SK-N-SH (cell line): ENCODE measurements at regions not wholly inside any gene's neighbourhood (a gene's known extent, or its start where the extent isn't known, plus 50 kb on each side); places are given as distances from the start of the nearest gene placed in this dataset.

ENCODE experiments used
- CTCF ChIA-PET: fragments of 300-600, 350-600 bp; formaldehyde crosslinking; extraction: SDS; loops from one replicate; lab custom pipeline; 2021; lab: Yijun Ruan, JAX
- POLR2A ChIA-PET: fragments of 350-600 bp; sonication (Branson Sonifier 250); formaldehyde crosslinking; extraction: SDS; loops from one replicate; lab custom pipeline; 2020; ENCODE audit warnings: antibody characterized with exemption, inconsistent platforms; lab: Yijun Ruan, JAX
- DNase-seq: peaks from one replicate; pipeline ENCODE4 v3.0.0; 2012
- H2AFZ ChIP-seq: fragments of 200-600 bp; sonication (generic); 2 replicates; pipeline ENCODE4 v1.8.1; 2016; ENCODE audit warnings: antibody characterized with exemption, mild to moderate bottlenecking, low read depth
- H3F3A ChIP-seq: fragments of 200-600 bp; sonication (generic); replicated peaks from 2 replicates; pipeline ENCODE3; 2016; ENCODE audit warnings: antibody characterized with exemption, mild to moderate bottlenecking; ENCODE audit not compliant: insufficient read depth
- H3K27ac ChIP-seq, 2 experiments: fragments of 200-500 bp in 1 of 2; fragments of 200-600 bp in 1 of 2; sonication (Bioruptor generic) in 1 of 2; sonication (generic), shearing (Covaris generic) in 1 of 2; 2 replicates each; pipeline versions ENCODE4 v1.5.1 to v1.6.1; 2014 to 2016; ENCODE audit warnings: low read depth in 2 of 2, inconsistent platforms in 1 of 2, low read length in 1 of 2, mild to moderate bottlenecking in 1 of 2, mixed read lengths in 1 of 2
- H3K27me3 ChIP-seq: fragments of 200-600 bp; sonication (generic), shearing (Covaris generic); 2 replicates; pipeline ENCODE4 v1.6.1; 2016; ENCODE audit warnings: mixed run types; ENCODE audit not compliant: insufficient read depth
- H3K36me3 ChIP-seq, 2 experiments: fragments of 200-500 bp in 1 of 2; fragments of 200-600 bp in 1 of 2; sonication (Bioruptor generic) in 1 of 2; sonication (generic) in 1 of 2; replicated peaks in 1 of 2; 2 replicates each; pipeline versions ENCODE3 to v1.5.1; 2014 to 2016; ENCODE audit warnings: low read length in 1 of 2, mild to moderate bottlenecking in 1 of 2; ENCODE audit not compliant: insufficient read depth in 2 of 2, control insufficient read depth in 1 of 2
- H3K4me1 ChIP-seq, 2 experiments: fragments of 200-500 bp in 1 of 2; fragments of 200-600 bp in 1 of 2; sonication (Bioruptor generic) in 1 of 2; sonication (generic), shearing (Covaris generic) in 1 of 2; 2 replicates each; pipeline versions ENCODE4 v1.5.1 to v1.6.1; 2014 to 2016; ENCODE audit warnings: low read depth in 1 of 2, low read length in 1 of 2, mixed run types in 1 of 2; ENCODE audit not compliant: insufficient read depth in 2 of 2, control insufficient read depth in 1 of 2
- H3K4me2 ChIP-seq: fragments of 200-600 bp; sonication (generic), shearing (Covaris generic); 2 replicates; pipeline ENCODE4 v1.6.1; 2017; ENCODE audit warnings: mixed run types
- H3K4me3 ChIP-seq, 2 experiments: fragments of 200-500 bp in 1 of 2; fragments of 200-600 bp in 1 of 2; sonication (Bioruptor generic) in 1 of 2; sonication (generic), shearing (Covaris generic) in 1 of 2; 2 replicates each; pipeline versions ENCODE4 v1.5.1 to v1.8.1; 2014 to 2016; ENCODE audit warnings: low read depth in 2 of 2, inconsistent platforms in 1 of 2, low read length in 1 of 2, mild to moderate bottlenecking in 1 of 2, mixed read lengths in 1 of 2, moderate library complexity in 1 of 2
- H3K79me2 ChIP-seq: fragments of 200-600 bp; sonication (generic); 2 replicates; pipeline ENCODE4 v1.8.1; 2017; ENCODE audit warnings: mild to moderate bottlenecking; ENCODE audit not compliant: insufficient read depth
- H3K9ac ChIP-seq: fragments of 200-600 bp; sonication (generic); 2 replicates; pipeline ENCODE4 v1.6.1; 2017; ENCODE audit warnings: mixed run types
- H3K9me2 ChIP-seq: fragments of 200-600 bp; sonication (generic); 2 replicates; pipeline ENCODE4 v1.6.1; 2017; ENCODE audit warnings: mixed run types
- H3K9me3 ChIP-seq: fragments of 200-600 bp; sonication (generic); 2 replicates; pipeline ENCODE4 v1.6.1; 2017; ENCODE audit warnings: mixed run types, mild to moderate bottlenecking, moderate library complexity
- H4K20me1 ChIP-seq: fragments of 200-600 bp; sonication (generic); 2 replicates; pipeline ENCODE4 v1.6.1; 2017; ENCODE audit warnings: mild to moderate bottlenecking, mixed run types; ENCODE audit not compliant: insufficient read depth
- ELF1 ChIP-seq: IDR thresholded peaks from 2 replicates; pipeline ENCODE4 v1.4.0; 2012
- FOSL2 ChIP-seq: IDR thresholded peaks from 2 replicates; pipeline ENCODE4 v1.4.0; 2012; ENCODE audit warnings: low read depth, mild to moderate bottlenecking, moderate library complexity, borderline replicate concordance
- FOXJ3 ChIP-seq: sonication (generic); formaldehyde crosslinking; IDR thresholded peaks from 2 replicates; pipeline ENCODE4 v1.5.1; 2020; ENCODE audit warnings: mild to moderate bottlenecking, missing genetic modification reagents
- FOXM1 ChIP-seq: IDR thresholded peaks from 2 replicates; pipeline ENCODE4 v1.4.0; 2012; ENCODE audit warnings: low read depth, mild to moderate bottlenecking
- GATA2 ChIP-seq: sonication (generic); formaldehyde crosslinking; IDR thresholded peaks from 2 replicates; pipeline ENCODE4 v1.5.0; 2020; ENCODE audit warnings: mild to moderate bottlenecking, missing genetic modification reagents
- IRF3 ChIP-seq: fragments of 150-350 bp; IDR thresholded peaks from 2 replicates; pipeline ENCODE4 v1.6.1; 2016; ENCODE audit warnings: mild to moderate bottlenecking, low read depth, low read length
- MAX ChIP-seq: IDR thresholded peaks from 2 replicates; pipeline ENCODE4 v1.4.0; 2012; ENCODE audit warnings: low read depth
- NFIC ChIP-seq: IDR thresholded peaks from 2 replicates; pipeline ENCODE4 v1.4.0; 2012; ENCODE audit warnings: borderline replicate concordance
- RAD21 ChIP-seq: IDR thresholded peaks from 2 replicates; pipeline ENCODE4 v1.6.1; 2012; ENCODE audit warnings: mild to moderate bottlenecking, low read length
- REST ChIP-seq: IDR thresholded peaks from 2 replicates; pipeline ENCODE4 v1.6.1; 2012; ENCODE audit warnings: mild to moderate bottlenecking, low read depth, low read length, moderate library complexity
- RFX5 ChIP-seq: IDR thresholded peaks from 2 replicates; pipeline ENCODE4 v1.6.1; 2012; ENCODE audit warnings: mild to moderate bottlenecking, improper control_type of control experiment, low read length
- SMC3 ChIP-seq: IDR thresholded peaks from 2 replicates; pipeline ENCODE4 v1.6.1; 2012; ENCODE audit warnings: low read depth, low read length, improper control_type of control experiment
- TEAD4 ChIP-seq: IDR thresholded peaks from 2 replicates; pipeline ENCODE4 v1.4.0; 2012; ENCODE audit warnings: mild to moderate bottlenecking, borderline replicate concordance; ENCODE audit not compliant: insufficient read depth
- USF2 ChIP-seq: fragments of 150-350 bp; IDR thresholded peaks from 2 replicates; pipeline ENCODE4 v1.6.1; 2017; ENCODE audit warnings: antibody characterized with exemption, low read length, low read depth, borderline replicate concordance
- ZBTB33 ChIP-seq: IDR thresholded peaks from 2 replicates; pipeline ENCODE4 v1.4.0; 2012; ENCODE audit warnings: low read depth, borderline replicate concordance
- WGBS: methylation state at CpG from one replicate; pipeline ENCODE4 v1.1.6; 2017; ENCODE audit warnings: low lambda C conversion rate; 5-methylcytosine and 5-hydroxymethylcytosine counted together

GRCh38 chr2:39541011-39541930 lies 104.2 kb upstream of the MAP4K3 start:
- Histone ChIP-seq H4K20me1 (no peaks in the 10 kb centered on the region), H3K9me3 (no peaks in the 10 kb centered on the region), H3K4me3 (no peak overlapping the region), H3K27ac (no peak overlapping the region), H3K79me2 (no peaks in the 10 kb centered on the region), H3K4me1 (peaks cover 0 to 9% of the 10 kb centered on the region in 2 experiments; a peak in 2 of 4 replicates), H3K4me2 (no peak overlapping the region), H3K9ac (no peak overlapping the region), H2AFZ (no peak overlapping the region), H3K9me2 (no peaks in the 10 kb centered on the region), H3K36me3 (no peaks in the 10 kb centered on the region), H3F3A (no peaks in the 10 kb centered on the region), H3K27me3 (no peaks in the 10 kb centered on the region)
- POLR2A ChIA-PET: no interaction called here
- TF ChIP-seq USF2 (no peak), SMC3 (no peak), NFIC (no peak), IRF3 (no peak), ZBTB33 (no peak), GATA2 (CRISPR knock-in tag) (no peak), FOSL2 (no peak), FOXJ3 (CRISPR knock-in tag) (no peak), ELF1 (no peak), RAD21 (no peak), MAX (no peak), REST (no peak), FOXM1 (no peak), TEAD4 (no peak), RFX5 (no peak)
- CTCF ChIA-PET: interaction anchor here (0.7 to 0.8 kb wide), 2 partner anchors 11 to 29 kb away, joined by 3 read pairs; no protein-coding TSS in a partner anchor
- no peak for DNase-seq
- 74% methylated on average over 9 of the region's 9 CpGs for WGBS
